ENCODE measurements at regions not wholly inside any gene's neighbourhood (a gene's known extent, or its start where the extent isn't known, plus 50 kb on each side); places are given as distances from the start of the nearest gene placed in this dataset.

- H3K27me3 Mint-ChIP-seq, result no peaks in the 10 kb centered on the region
- Histone ChIP-seq H3K4me3 (ENCODE audit: control extremely low read depth in 1 of 5, extremely low read depth in 1 of 5, insufficient read depth in 1 of 5, low read depth in 2 of 5, low read length in 4 of 5) (no peak overlapping the region), H2AFZ (ENCODE audit: insufficient read depth, low read depth, low read length, poor library complexity, severe bottlenecking) (no peak overlapping the region), H3K36me3 (replicated peaks in 1 of 2; ENCODE audit: control extremely low read depth in 1 of 2, control insufficient read depth in 1 of 2, extremely low read depth in 1 of 2, insufficient read depth in 2 of 2, low read length in 1 of 2) (no peaks in the 10 kb centered on the region), H3K27ac (ENCODE audit: low read length in 2 of 2) (no peak overlapping the region), H3K79me2 (ENCODE audit: control insufficient read depth, insufficient read depth, low read length) (no peaks in the 10 kb centered on the region), H3K4me1 (ENCODE audit: control insufficient read depth in 2 of 2, insufficient read depth in 2 of 2, low read length in 2 of 2) (no peaks in the 10 kb centered on the region), H4K20me1 (ENCODE audit: control insufficient read depth, insufficient read depth, low read length, poor library complexity, severe bottlenecking) (no peaks in the 10 kb centered on the region), H3K9ac (ENCODE audit: low read length) (no peak overlapping the region), H3K27me3 (replicated peaks in 1 of 4; ENCODE audit: control extremely low read depth in 1 of 4, control insufficient read depth in 3 of 4, insufficient read depth in 4 of 4, low read length in 3 of 4) (no peaks in the 10 kb centered on the region), H3K4me2 (replicated peaks; ENCODE audit: low read depth, low read length, poor library complexity, severe bottlenecking) (no peak overlapping the region), H3K9me3 (ENCODE audit: control extremely low read depth in 1 of 3, control insufficient read depth in 2 of 3, insufficient read depth in 1 of 3, low read length in 2 of 3) (no peaks in the 10 kb centered on the region)
- POLR2A ChIA-PET, result no interaction called here
- no peaks in the 10 kb centered on the region for H3K4me1 Mint-ChIP-seq
- CTCF ChIA-PET, result no interaction called here
- no peak for ATAC-seq (ENCODE audit: low read depth)
- no peaks in the 10 kb centered on the region for H3K9me3 Mint-ChIP-seq (ENCODE audit: insufficient read depth)
- TF ChIP-seq, protein P1, sequence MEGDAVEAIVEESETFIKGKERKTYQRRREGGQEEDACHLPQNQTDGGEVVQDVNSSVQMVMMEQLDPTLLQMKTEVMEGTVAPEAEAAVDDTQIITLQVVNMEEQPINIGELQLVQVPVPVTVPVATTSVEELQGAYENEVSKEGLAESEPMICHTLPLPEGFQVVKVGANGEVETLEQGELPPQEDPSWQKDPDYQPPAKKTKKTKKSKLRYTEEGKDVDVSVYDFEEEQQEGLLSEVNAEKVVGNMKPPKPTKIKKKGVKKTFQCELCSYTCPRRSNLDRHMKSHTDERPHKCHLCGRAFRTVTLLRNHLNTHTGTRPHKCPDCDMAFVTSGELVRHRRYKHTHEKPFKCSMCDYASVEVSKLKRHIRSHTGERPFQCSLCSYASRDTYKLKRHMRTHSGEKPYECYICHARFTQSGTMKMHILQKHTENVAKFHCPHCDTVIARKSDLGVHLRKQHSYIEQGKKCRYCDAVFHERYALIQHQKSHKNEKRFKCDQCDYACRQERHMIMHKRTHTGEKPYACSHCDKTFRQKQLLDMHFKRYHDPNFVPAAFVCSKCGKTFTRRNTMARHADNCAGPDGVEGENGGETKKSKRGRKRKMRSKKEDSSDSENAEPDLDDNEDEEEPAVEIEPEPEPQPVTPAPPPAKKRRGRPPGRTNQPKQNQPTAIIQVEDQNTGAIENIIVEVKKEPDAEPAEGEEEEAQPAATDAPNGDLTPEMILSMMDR (IDR thresholded peaks at IDR 0.05), result no peak
- no peak for TF ChIP-seq EZH2 (IDR thresholded peaks at IDR 0.05; ENCODE audit: borderline replicate concordance, insufficient read depth, low read depth, low read length, poor library complexity, severe bottlenecking)
- DNase-seq, result no peak
- no peak overlapping the region for H3K27ac Mint-ChIP-seq
- H3K4me3 Mint-ChIP-seq, result no peak overlapping the region
- 96% methylated on average over 4 of the region's 4 CpGs for WGBS (ENCODE audit: insufficient coverage)
- intact Hi-C loops (cut with micrococcal nuclease), result no loop called here
Observed at GRCh38 chr2:147479358-147479757, 365.5 kb upstream of the ACVR2A start.

- Mint-ChIP-seq H3K4me3 (no peak overlapping the region), H3K27ac (no peak overlapping the region), H3K27me3 (no peaks in the 10 kb centered on the region), H3K9me3 (ENCODE audit: insufficient read depth) (no peaks in the 10 kb centered on the region), H3K4me1 (no peaks in the 10 kb centered on the region)
- Histone ChIP-seq H3K79me2 (ENCODE audit: control insufficient read depth, insufficient read depth, low read length) (no peaks in the 10 kb centered on the region), H3K4me3 (ENCODE audit: control extremely low read depth in 1 of 5, extremely low read depth in 1 of 5, insufficient read depth in 1 of 5, low read depth in 2 of 5, low read length in 4 of 5) (no peak overlapping the region), H3K36me3 (replicated peaks in 1 of 2; ENCODE audit: control extremely low read depth in 1 of 2, control insufficient read depth in 1 of 2, extremely low read depth in 1 of 2, insufficient read depth in 2 of 2, low read length in 1 of 2) (no peaks in the 10 kb centered on the region), H3K27me3 (replicated peaks in 1 of 4; ENCODE audit: control extremely low read depth in 1 of 4, control insufficient read depth in 3 of 4, insufficient read depth in 4 of 4, low read length in 3 of 4) (no peaks in the 10 kb centered on the region), H2AFZ (ENCODE audit: insufficient read depth, low read depth, low read length, poor library complexity, severe bottlenecking) (no peak overlapping the region), H3K9ac (ENCODE audit: low read length) (no peak overlapping the region), H3K4me2 (replicated peaks; ENCODE audit: low read depth, low read length, poor library complexity, severe bottlenecking) (no peak overlapping the region), H3K9me3 (ENCODE audit: control extremely low read depth in 1 of 3, control insufficient read depth in 2 of 3, insufficient read depth in 1 of 3, low read length in 2 of 3) (no peaks in the 10 kb centered on the region), H3K4me1 (ENCODE audit: control insufficient read depth in 2 of 2, insufficient read depth in 2 of 2, low read length in 2 of 2) (no peaks in the 10 kb centered on the region), H3K27ac (ENCODE audit: low read length in 2 of 2) (no peak overlapping the region), H4K20me1 (ENCODE audit: control insufficient read depth, insufficient read depth, low read length, poor library complexity, severe bottlenecking) (no peaks in the 10 kb centered on the region)
- ATAC-seq (ENCODE audit: low read depth) (no peak), DNase-seq (no peak)
- CTCF ChIA-PET, result no interaction called here
- POLR2A ChIA-PET, result no interaction called here
- TF ChIP-seq, protein P1 (IDR thresholded peaks at IDR 0.05), result no peak
- no peak for TF ChIP-seq EZH2 (IDR thresholded peaks at IDR 0.05; ENCODE audit: borderline replicate concordance, insufficient read depth, low read depth, low read length, poor library complexity, severe bottlenecking)
- intact Hi-C loops (cut with micrococcal nuclease), result no loop called here
Observed at GRCh38 chr2:147473075-147473474, 371.8 kb upstream of the ACVR2A start.
